GM12878 (cell line): ENCODE measurements at regions not wholly inside any gene's neighbourhood (a gene's known extent, or its start where the extent isn't known, plus 50 kb on each side); places are given as distances from the start of the nearest gene placed in this dataset.
A peak's percentile ranks its signal among the peaks of the same experiment; 100 is the strongest.

Experiments used
- CTCF ChIP-seq, 3 experiments: IDR thresholded peaks in 2 of 3; conservative IDR thresholded peaks in 1 of 3; 2 replicates each; pipeline ENCODE4 v1.5.1; 2011; ENCODE audit warnings: low read depth in 3 of 3, low read length in 3 of 3, mild to moderate bottlenecking in 3 of 3, control low read depth in 2 of 3, moderate library complexity in 2 of 3, inconsistent platforms in 1 of 3, mixed read lengths in 1 of 3; ENCODE audit not compliant: control insufficient read depth in 2 of 3, insufficient read depth in 1 of 3; ENCODE audit errors: extremely low read depth in 1 of 3
- IRF4 ChIP-seq: IDR thresholded peaks from 2 replicates; pipeline ENCODE4 v1.6.1; 2011; ENCODE audit warnings: low read depth, low read length
- JUNB ChIP-seq: IDR thresholded peaks from 2 replicates; pipeline ENCODE4 v1.6.1; 2016; ENCODE audit warnings: antibody characterized with exemption, mild to moderate bottlenecking
- MTA2 ChIP-seq: fragments of 450-650 bp; IDR thresholded peaks from 2 replicates; pipeline ENCODE4 v1.6.1; 2016; ENCODE audit warnings: low read depth, mild to moderate bottlenecking, moderate library complexity
- MTA3 ChIP-seq: IDR thresholded peaks from 2 replicates; pipeline ENCODE4 v1.6.1; 2012; ENCODE audit warnings: low read length, inconsistent platforms, borderline replicate concordance
- NRF1 ChIP-seq: conservative IDR thresholded peaks from 2 replicates; pipeline ENCODE4 v1.6.1; 2011; ENCODE audit warnings: mild to moderate bottlenecking, low read depth, low read length, improper control_type of control experiment
- PML ChIP-seq: IDR thresholded peaks from 2 replicates; pipeline ENCODE4 v1.6.1; 2012; ENCODE audit warnings: low read length, inconsistent platforms
- TBL1XR1 ChIP-seq: IDR thresholded peaks from 2 replicates; pipeline ENCODE4 v1.6.1; 2012; ENCODE audit warnings: low read depth, low read length, improper control_type of control experiment
- ZBED1 ChIP-seq: IDR thresholded peaks from 2 replicates; pipeline ENCODE4 v1.6.1; 2016; ENCODE audit warnings: borderline replicate concordance
- TF ChIP-seq, protein P1 (sequence below): fragments of 450-650 bp; IDR thresholded peaks from 2 replicates; pipeline ENCODE4 v1.6.1; 2017; ENCODE audit warnings: antibody characterized with exemption, mild to moderate bottlenecking, moderate library complexity
- TF ChIP-seq, protein P2 (sequence below): IDR thresholded peaks from 2 replicates; pipeline ENCODE4 v1.6.1; 2011; ENCODE audit warnings: low read depth, low read length, improper control_type of control experiment, borderline replicate concordance

GRCh38 chrX:20530406-20530921, 263.8 kb upstream of the RPS6KA3 start (continued):
- TF ChIP-seq MTA2 (no peak), CTCF (IDR thresholded peaks at IDR 0.05 in 2 of 3, conservative IDR thresholded peaks at IDR 0.05 in 1 of 3; ENCODE audit: control insufficient read depth in 2 of 3, extremely low read depth in 1 of 3, insufficient read depth in 1 of 3, low read depth in 3 of 3, low read length in 3 of 3) (peak; percentile 71 to 75 (median 72)), ZBED1 (no peak), TBL1XR1 (no peak), NRF1 (no peak), MTA3 (no peak), JUNB (no peak), PML (no peak), IRF4 (no peak)
- TF ChIP-seq, protein P1, sequence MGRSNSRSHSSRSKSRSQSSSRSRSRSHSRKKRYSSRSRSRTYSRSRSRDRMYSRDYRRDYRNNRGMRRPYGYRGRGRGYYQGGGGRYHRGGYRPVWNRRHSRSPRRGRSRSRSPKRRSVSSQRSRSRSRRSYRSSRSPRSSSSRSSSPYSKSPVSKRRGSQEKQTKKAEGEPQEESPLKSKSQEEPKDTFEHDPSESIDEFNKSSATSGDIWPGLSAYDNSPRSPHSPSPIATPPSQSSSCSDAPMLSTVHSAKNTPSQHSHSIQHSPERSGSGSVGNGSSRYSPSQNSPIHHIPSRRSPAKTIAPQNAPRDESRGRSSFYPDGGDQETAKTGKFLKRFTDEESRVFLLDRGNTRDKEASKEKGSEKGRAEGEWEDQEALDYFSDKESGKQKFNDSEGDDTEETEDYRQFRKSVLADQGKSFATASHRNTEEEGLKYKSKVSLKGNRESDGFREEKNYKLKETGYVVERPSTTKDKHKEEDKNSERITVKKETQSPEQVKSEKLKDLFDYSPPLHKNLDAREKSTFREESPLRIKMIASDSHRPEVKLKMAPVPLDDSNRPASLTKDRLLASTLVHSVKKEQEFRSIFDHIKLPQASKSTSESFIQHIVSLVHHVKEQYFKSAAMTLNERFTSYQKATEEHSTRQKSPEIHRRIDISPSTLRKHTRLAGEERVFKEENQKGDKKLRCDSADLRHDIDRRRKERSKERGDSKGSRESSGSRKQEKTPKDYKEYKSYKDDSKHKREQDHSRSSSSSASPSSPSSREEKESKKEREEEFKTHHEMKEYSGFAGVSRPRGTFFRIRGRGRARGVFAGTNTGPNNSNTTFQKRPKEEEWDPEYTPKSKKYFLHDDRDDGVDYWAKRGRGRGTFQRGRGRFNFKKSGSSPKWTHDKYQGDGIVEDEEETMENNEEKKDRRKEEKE: no peak
- TF ChIP-seq, protein P2, sequence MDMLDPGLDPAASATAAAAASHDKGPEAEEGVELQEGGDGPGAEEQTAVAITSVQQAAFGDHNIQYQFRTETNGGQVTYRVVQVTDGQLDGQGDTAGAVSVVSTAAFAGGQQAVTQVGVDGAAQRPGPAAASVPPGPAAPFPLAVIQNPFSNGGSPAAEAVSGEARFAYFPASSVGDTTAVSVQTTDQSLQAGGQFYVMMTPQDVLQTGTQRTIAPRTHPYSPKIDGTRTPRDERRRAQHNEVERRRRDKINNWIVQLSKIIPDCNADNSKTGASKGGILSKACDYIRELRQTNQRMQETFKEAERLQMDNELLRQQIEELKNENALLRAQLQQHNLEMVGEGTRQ: no peak
